Neural cell (in vitro differentiated cells): ENCODE measurements at regions not wholly inside any gene's neighbourhood (a gene's known extent, or its start where the extent isn't known, plus 50 kb on each side); places are given as distances from the start of the nearest gene placed in this dataset.

Experiments
- H2AFZ ChIP-seq: fragments of 200-600, 300-800 bp; sonication (generic), shearing (Covaris generic); 2 replicates; pipeline ENCODE4 v1.6.0; 2014; ENCODE audit warnings: low read depth, mild to moderate bottlenecking, antibody characterized with exemption, low read length, moderate library complexity
- H3F3A ChIP-seq: fragments of 200-600 bp; shearing (Covaris generic); 2 replicates; pipeline ENCODE4 v1.6.1; 2016; ENCODE audit warnings: mild to moderate bottlenecking, moderate library complexity, mixed read lengths, antibody characterized with exemption, low read length; ENCODE audit not compliant: insufficient read depth, poor library complexity, severe bottlenecking
- H3K27ac ChIP-seq: fragments of 200-600, 300-800 bp; sonication (generic), shearing (Covaris generic); 2 replicates; pipeline ENCODE4 v1.5.1; 2014; ENCODE audit warnings: mild to moderate bottlenecking, low read length, moderate library complexity
- H3K27me3 ChIP-seq: fragments of 300-800, 200-600 bp; sonication (generic), shearing (Covaris generic); 2 replicates; pipeline ENCODE4 v1.6.0; 2014; ENCODE audit warnings: mild to moderate bottlenecking, low read depth, low read length, moderate library complexity; ENCODE audit not compliant: insufficient read depth
- H3K36me3 ChIP-seq: fragments of 300-800, 200-600 bp; sonication (generic), shearing (Covaris generic); 2 replicates; pipeline ENCODE4 v1.5.1; 2014; ENCODE audit warnings: mild to moderate bottlenecking, antibody characterized with exemption, low read length, moderate library complexity; ENCODE audit not compliant: insufficient read depth
- H3K4me2 ChIP-seq: fragments of 300-800, 200-600 bp; sonication (generic), shearing (Covaris generic); 2 replicates; pipeline ENCODE4 v1.6.0; 2014; ENCODE audit warnings: mild to moderate bottlenecking, low read length
- H3K4me3 ChIP-seq: fragments of 300-800, 200-600 bp; sonication (generic), shearing (Covaris generic); 2 replicates; pipeline ENCODE4 v1.5.1; 2014; ENCODE audit warnings: mild to moderate bottlenecking, low read length, moderate library complexity
- H3K79me2 ChIP-seq: fragments of 200-600 bp; shearing (Covaris generic); replicated peaks from 2 replicates; pipeline ENCODE4 v1.6.0; 2014; ENCODE audit warnings: mild to moderate bottlenecking, low read length, moderate library complexity; ENCODE audit not compliant: insufficient read depth
- H3K9ac ChIP-seq: fragments of 300-800, 200-600 bp; sonication (generic), shearing (Covaris generic); 2 replicates; pipeline ENCODE4 v1.6.1; 2016; ENCODE audit warnings: mild to moderate bottlenecking, low read length, mixed read lengths
- H3K9me2 ChIP-seq: fragments of 200-600 bp; shearing (Covaris generic); 2 replicates; pipeline ENCODE4 v1.6.1; 2016; ENCODE audit warnings: mild to moderate bottlenecking, low read length, mixed read lengths; ENCODE audit not compliant: insufficient read depth
- H3K9me3 ChIP-seq: fragments of 200-600, 300-800 bp; sonication (generic), shearing (Covaris generic); 2 replicates; pipeline ENCODE4 v1.6.1; 2016; ENCODE audit warnings: mild to moderate bottlenecking, mixed run types, low read length, moderate library complexity, mixed read lengths
- H4K20me1 ChIP-seq: fragments of 200-600 bp; shearing (Covaris generic); 2 replicates; pipeline ENCODE4 v1.6.1; 2016; ENCODE audit warnings: mild to moderate bottlenecking, mixed run types; ENCODE audit not compliant: insufficient read depth
- EP300 ChIP-seq: fragments of 450-650 bp; conservative IDR thresholded peaks from 2 replicates; pipeline ENCODE4 v1.6.1; 2014; ENCODE audit warnings: antibody characterized with exemption, mild to moderate bottlenecking, moderate library complexity; ENCODE audit not compliant: poor library complexity, severe bottlenecking
- EZH2 ChIP-seq: fragments of 200-600, 300-800 bp; shearing (Covaris generic), sonication (generic); IDR thresholded peaks from 2 replicates; pipeline ENCODE4 v1.6.1; 2014; ENCODE audit warnings: antibody characterized with exemption, low read length, borderline replicate concordance, mild to moderate bottlenecking; ENCODE audit not compliant: insufficient read depth, poor library complexity, severe bottlenecking
- MXI1 ChIP-seq: fragments of 450-650 bp; conservative IDR thresholded peaks from 2 replicates; pipeline ENCODE4 v1.6.1; 2014; ENCODE audit warnings: antibody characterized with exemption, mild to moderate bottlenecking; ENCODE audit not compliant: poor library complexity, severe bottlenecking
- POLR2AphosphoS5 ChIP-seq: IDR thresholded peaks from 2 replicates; pipeline ENCODE4 v1.6.1; 2012
- RAD21 ChIP-seq: fragments of 450-650 bp; conservative IDR thresholded peaks from 2 replicates; pipeline ENCODE4 v1.6.1; 2014; ENCODE audit warnings: antibody characterized with exemption, mild to moderate bottlenecking, moderate library complexity
- SMC3 ChIP-seq: fragments of 450-650 bp; conservative IDR thresholded peaks from 2 replicates; pipeline ENCODE4 v1.6.1; 2014; ENCODE audit warnings: antibody characterized with exemption, mild to moderate bottlenecking, moderate library complexity; ENCODE audit not compliant: poor library complexity
- TAF1 ChIP-seq: IDR thresholded peaks from 2 replicates; pipeline ENCODE4 v1.6.1; 2012; ENCODE audit warnings: low read depth
- TF ChIP-seq, protein P1 (sequence below): IDR thresholded peaks from 2 replicates; pipeline ENCODE4 v1.6.1; 2012; ENCODE audit warnings: borderline replicate concordance
- TF ChIP-seq, protein P2 (sequence below): fragments of 450-650 bp; IDR thresholded peaks from 2 replicates; pipeline ENCODE4 v1.5.1; 2014; ENCODE audit warnings: antibody characterized with exemption, mild to moderate bottlenecking, moderate library complexity; ENCODE audit not compliant: poor library complexity, severe bottlenecking

DNA sequence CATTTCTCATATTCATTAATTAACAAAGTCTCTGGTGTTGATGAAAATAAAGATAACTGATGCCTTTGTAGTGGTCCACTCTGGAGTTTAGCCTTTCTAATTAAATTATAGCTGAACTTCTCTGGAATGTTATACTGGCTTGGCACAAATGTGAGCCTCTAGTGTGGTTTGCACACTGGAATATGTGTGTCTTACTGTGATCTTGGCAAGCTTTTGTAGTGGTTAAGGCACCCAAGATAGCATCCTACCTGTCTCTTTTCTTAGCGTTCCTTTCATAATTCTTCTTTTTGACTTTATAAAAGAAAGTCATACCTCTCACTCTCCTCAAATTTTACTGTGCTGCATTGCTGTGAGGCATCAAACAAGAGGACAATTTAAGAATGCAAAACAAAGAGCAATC, 107.4 kb downstream of the UTRN start:
- H3K9me3 ChIP-seq: no peaks in the 10 kb centered on the region
- H3K4me3 ChIP-seq: no peak overlapping the region
- H3K9me2 ChIP-seq: no peaks in the 10 kb centered on the region
- no peaks in the 10 kb centered on the region for H3K79me2 ChIP-seq
- no peaks in the 10 kb centered on the region for H3F3A ChIP-seq
- no peak for TF ChIP-seq EP300
- no peak overlapping the region for H3K4me2 ChIP-seq
- no peaks in the 10 kb centered on the region for H3K36me3 ChIP-seq
- no peak overlapping the region for H3K9ac ChIP-seq
- H3K27me3 ChIP-seq: no peaks in the 10 kb centered on the region
- no peak overlapping the region for H3K27ac ChIP-seq
- H4K20me1 ChIP-seq: no peaks in the 10 kb centered on the region
- H2AFZ ChIP-seq: no peak overlapping the region

DNA sequence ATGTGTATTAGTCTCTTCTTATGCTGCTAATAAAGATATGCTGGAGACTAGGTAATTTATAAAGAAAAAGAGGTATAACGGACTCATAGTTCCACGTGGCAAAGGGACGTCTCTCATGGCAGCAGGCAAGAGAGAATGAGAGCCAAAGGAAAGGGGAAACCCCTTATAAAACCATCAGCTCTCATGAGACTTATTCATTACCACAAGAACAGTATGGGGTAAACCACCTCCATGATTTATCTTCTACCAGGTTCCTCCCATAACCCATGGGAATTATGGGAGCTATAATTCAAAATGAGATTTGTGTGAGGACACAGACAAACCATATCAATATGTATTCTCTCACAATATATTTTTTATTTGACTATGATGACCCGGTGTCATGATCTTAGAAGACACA, 109.1 kb downstream of the UTRN start:
- Histone ChIP-seq H3K79me2 (no peaks in the 10 kb centered on the region), H3K4me2 (no peak overlapping the region), H3K9ac (no peak overlapping the region), H3K9me2 (no peaks in the 10 kb centered on the region), H2AFZ (no peak overlapping the region), H3F3A (no peaks in the 10 kb centered on the region), H3K27ac (no peak overlapping the region), H4K20me1 (no peaks in the 10 kb centered on the region), H3K36me3 (no peaks in the 10 kb centered on the region), H3K27me3 (no peaks in the 10 kb centered on the region), H3K4me3 (no peak overlapping the region), H3K9me3 (no peaks in the 10 kb centered on the region)
- TF ChIP-seq EZH2 (no peak), MXI1 (no peak), SMC3 (no peak), TAF1 (no peak), POLR2AphosphoS5 (no peak), EP300 (no peak), RAD21 (no peak)
- TF ChIP-seq, protein P1, sequence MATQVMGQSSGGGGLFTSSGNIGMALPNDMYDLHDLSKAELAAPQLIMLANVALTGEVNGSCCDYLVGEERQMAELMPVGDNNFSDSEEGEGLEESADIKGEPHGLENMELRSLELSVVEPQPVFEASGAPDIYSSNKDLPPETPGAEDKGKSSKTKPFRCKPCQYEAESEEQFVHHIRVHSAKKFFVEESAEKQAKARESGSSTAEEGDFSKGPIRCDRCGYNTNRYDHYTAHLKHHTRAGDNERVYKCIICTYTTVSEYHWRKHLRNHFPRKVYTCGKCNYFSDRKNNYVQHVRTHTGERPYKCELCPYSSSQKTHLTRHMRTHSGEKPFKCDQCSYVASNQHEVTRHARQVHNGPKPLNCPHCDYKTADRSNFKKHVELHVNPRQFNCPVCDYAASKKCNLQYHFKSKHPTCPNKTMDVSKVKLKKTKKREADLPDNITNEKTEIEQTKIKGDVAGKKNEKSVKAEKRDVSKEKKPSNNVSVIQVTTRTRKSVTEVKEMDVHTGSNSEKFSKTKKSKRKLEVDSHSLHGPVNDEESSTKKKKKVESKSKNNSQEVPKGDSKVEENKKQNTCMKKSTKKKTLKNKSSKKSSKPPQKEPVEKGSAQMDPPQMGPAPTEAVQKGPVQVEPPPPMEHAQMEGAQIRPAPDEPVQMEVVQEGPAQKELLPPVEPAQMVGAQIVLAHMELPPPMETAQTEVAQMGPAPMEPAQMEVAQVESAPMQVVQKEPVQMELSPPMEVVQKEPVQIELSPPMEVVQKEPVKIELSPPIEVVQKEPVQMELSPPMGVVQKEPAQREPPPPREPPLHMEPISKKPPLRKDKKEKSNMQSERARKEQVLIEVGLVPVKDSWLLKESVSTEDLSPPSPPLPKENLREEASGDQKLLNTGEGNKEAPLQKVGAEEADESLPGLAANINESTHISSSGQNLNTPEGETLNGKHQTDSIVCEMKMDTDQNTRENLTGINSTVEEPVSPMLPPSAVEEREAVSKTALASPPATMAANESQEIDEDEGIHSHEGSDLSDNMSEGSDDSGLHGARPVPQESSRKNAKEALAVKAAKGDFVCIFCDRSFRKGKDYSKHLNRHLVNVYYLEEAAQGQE: no peak
- TF ChIP-seq, protein P2, sequence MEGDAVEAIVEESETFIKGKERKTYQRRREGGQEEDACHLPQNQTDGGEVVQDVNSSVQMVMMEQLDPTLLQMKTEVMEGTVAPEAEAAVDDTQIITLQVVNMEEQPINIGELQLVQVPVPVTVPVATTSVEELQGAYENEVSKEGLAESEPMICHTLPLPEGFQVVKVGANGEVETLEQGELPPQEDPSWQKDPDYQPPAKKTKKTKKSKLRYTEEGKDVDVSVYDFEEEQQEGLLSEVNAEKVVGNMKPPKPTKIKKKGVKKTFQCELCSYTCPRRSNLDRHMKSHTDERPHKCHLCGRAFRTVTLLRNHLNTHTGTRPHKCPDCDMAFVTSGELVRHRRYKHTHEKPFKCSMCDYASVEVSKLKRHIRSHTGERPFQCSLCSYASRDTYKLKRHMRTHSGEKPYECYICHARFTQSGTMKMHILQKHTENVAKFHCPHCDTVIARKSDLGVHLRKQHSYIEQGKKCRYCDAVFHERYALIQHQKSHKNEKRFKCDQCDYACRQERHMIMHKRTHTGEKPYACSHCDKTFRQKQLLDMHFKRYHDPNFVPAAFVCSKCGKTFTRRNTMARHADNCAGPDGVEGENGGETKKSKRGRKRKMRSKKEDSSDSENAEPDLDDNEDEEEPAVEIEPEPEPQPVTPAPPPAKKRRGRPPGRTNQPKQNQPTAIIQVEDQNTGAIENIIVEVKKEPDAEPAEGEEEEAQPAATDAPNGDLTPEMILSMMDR: no peak

DNA sequence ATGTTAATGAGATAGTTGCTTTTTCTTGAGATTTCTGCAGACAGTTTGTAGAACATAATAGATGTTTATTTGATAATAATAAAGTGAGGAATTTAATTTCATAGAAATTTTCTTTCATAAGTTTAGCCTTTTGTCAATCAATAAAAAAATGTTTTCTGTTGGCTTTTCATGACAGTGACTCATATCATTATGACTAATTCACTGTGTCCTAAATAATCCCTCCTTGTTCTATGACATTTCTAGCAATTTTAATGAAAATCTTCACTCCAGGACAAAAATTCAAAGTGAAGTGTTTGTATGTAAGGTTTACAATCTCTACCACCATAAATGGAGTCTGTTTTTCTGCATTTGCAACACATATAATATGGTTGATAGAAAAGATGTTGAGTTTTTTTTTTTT, 109.9 kb downstream of the UTRN start:
- no peak overlapping the region for H3K4me2 ChIP-seq
- no peaks in the 10 kb centered on the region for H3K9me3 ChIP-seq
- H3F3A ChIP-seq: no peaks in the 10 kb centered on the region
- no peaks in the 10 kb centered on the region for H3K79me2 ChIP-seq
- no peak overlapping the region for H2AFZ ChIP-seq
- no peaks in the 10 kb centered on the region for H3K36me3 ChIP-seq
- no peaks in the 10 kb centered on the region for H3K9me2 ChIP-seq
- H3K9ac ChIP-seq: no peak overlapping the region
- no peak overlapping the region for H3K27ac ChIP-seq
- H4K20me1 ChIP-seq: no peaks in the 10 kb centered on the region
- H3K27me3 ChIP-seq: no peaks in the 10 kb centered on the region
- no peak overlapping the region for H3K4me3 ChIP-seq
- TF ChIP-seq SMC3 (no peak), POLR2AphosphoS5 (no peak)
- TF ChIP-seq, protein P1: no peak
